ENCODE measurements at regions not wholly inside any gene's neighbourhood (a gene's known extent, or its start where the extent isn't known, plus 50 kb on each side); places are given as distances from the start of the nearest gene placed in this dataset.

GRCh38 chr10:4050061-4050460 is 265.1 kb upstream of the KLF6 start:
- Histone ChIP-seq H3K9ac (ENCODE audit: control insufficient read depth, extremely low read depth, insufficient read depth, low read length) (no peak overlapping the region), H3K79me2 (ENCODE audit: control insufficient read depth, insufficient read depth, low read length) (no peaks in the 10 kb centered on the region), H3K4me2 (ENCODE audit: control insufficient read depth, extremely low read depth, insufficient read depth, low read depth, low read length) (no peak overlapping the region), H3K4me3 (ENCODE audit: control insufficient read depth in 2 of 3, extremely low read depth in 1 of 3, insufficient read depth in 2 of 3, low read depth in 1 of 3, low read length in 3 of 3) (no peak overlapping the region), H4K20me1 (ENCODE audit: control insufficient read depth, extremely low read depth, insufficient read depth, low read length) (no peaks in the 10 kb centered on the region), H3K27me3 (ENCODE audit: control insufficient read depth, extremely low read depth, insufficient read depth, low read length) (no peaks in the 10 kb centered on the region), H3K36me3 (ENCODE audit: control insufficient read depth in 2 of 2, extremely low read depth in 1 of 2, insufficient read depth in 2 of 2, low read length in 2 of 2) (no peaks in the 10 kb centered on the region), H2AFZ (ENCODE audit: control insufficient read depth, low read length) (no peak overlapping the region), H3K9me1 (ENCODE audit: control insufficient read depth, extremely low read depth, insufficient read depth, low read length) (no peaks in the 10 kb centered on the region), H3K27ac (ENCODE audit: control insufficient read depth, insufficient read depth, low read length) (no peak overlapping the region), H3K4me1 (ENCODE audit: control insufficient read depth, extremely low read depth, insufficient read depth, low read length) (no peaks in the 10 kb centered on the region), H3K9me3 (ENCODE audit: control insufficient read depth, low read depth, low read length) (no peaks in the 10 kb centered on the region)
- dilution Hi-C loops (cut with MboI; ENCODE audit: extremely low pct_ligation_motif_present, low sequenced_read_pairs), result no loop called here
- no peak for FAIRE-seq
- DNase-seq (ENCODE audit: low read depth, low spot score), result no peak
- TF ChIP-seq EZH2 (IDR thresholded peaks at IDR 0.05; ENCODE audit: low read length), result no peak
- TF ChIP-seq, protein P1, sequence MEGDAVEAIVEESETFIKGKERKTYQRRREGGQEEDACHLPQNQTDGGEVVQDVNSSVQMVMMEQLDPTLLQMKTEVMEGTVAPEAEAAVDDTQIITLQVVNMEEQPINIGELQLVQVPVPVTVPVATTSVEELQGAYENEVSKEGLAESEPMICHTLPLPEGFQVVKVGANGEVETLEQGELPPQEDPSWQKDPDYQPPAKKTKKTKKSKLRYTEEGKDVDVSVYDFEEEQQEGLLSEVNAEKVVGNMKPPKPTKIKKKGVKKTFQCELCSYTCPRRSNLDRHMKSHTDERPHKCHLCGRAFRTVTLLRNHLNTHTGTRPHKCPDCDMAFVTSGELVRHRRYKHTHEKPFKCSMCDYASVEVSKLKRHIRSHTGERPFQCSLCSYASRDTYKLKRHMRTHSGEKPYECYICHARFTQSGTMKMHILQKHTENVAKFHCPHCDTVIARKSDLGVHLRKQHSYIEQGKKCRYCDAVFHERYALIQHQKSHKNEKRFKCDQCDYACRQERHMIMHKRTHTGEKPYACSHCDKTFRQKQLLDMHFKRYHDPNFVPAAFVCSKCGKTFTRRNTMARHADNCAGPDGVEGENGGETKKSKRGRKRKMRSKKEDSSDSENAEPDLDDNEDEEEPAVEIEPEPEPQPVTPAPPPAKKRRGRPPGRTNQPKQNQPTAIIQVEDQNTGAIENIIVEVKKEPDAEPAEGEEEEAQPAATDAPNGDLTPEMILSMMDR (optimal IDR thresholded peaks at IDR 0.05 in 1 of 3, IDR thresholded peaks at IDR 0.05 in 1 of 3, conservative IDR thresholded peaks at IDR 0.05 in 1 of 3; ENCODE audit: extremely low read depth in 1 of 3, insufficient read depth in 2 of 3, low read length in 3 of 3), result no peak

DNA sequence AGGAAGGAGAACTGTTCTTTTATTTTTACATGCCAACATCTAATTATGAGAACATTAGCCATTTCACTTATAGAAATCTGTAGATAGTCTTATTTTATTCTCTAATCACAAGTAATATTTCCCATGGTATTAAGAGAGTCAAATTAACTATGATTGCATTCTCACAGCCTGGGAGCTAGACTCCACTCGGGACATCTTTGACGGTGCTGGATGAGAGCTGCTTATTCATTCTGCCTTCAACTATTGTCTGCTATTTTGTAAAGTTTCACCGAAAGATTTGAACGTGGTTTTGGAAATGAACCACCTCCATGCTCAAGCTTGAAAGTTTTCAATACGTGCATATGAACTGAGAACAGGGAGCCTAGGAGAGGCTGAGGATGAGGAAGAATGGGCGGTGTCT is 264.3 kb upstream of the KLF6 start:
- no peak for DNase-seq (ENCODE audit: low read depth, low spot score)
- TF ChIP-seq EZH2 (IDR thresholded peaks at IDR 0.05; ENCODE audit: low read length), result no peak
- TF ChIP-seq, protein P1 (optimal IDR thresholded peaks at IDR 0.05 in 1 of 3, IDR thresholded peaks at IDR 0.05 in 1 of 3, conservative IDR thresholded peaks at IDR 0.05 in 1 of 3; ENCODE audit: extremely low read depth in 1 of 3, insufficient read depth in 2 of 3, low read length in 3 of 3), result no peak
- Histone ChIP-seq H3K9me3 (ENCODE audit: control insufficient read depth, low read depth, low read length) (no peaks in the 10 kb centered on the region), H3K27ac (ENCODE audit: control insufficient read depth, insufficient read depth, low read length) (no peak overlapping the region), H2AFZ (ENCODE audit: control insufficient read depth, low read length) (no peak overlapping the region), H3K4me1 (ENCODE audit: control insufficient read depth, extremely low read depth, insufficient read depth, low read length) (no peaks in the 10 kb centered on the region), H3K9me1 (ENCODE audit: control insufficient read depth, extremely low read depth, insufficient read depth, low read length) (no peaks in the 10 kb centered on the region), H3K36me3 (ENCODE audit: control insufficient read depth in 2 of 2, extremely low read depth in 1 of 2, insufficient read depth in 2 of 2, low read length in 2 of 2) (no peaks in the 10 kb centered on the region), H3K9ac (ENCODE audit: control insufficient read depth, extremely low read depth, insufficient read depth, low read length) (no peak overlapping the region), H4K20me1 (ENCODE audit: control insufficient read depth, extremely low read depth, insufficient read depth, low read length) (no peaks in the 10 kb centered on the region), H3K4me3 (ENCODE audit: control insufficient read depth in 2 of 3, extremely low read depth in 1 of 3, insufficient read depth in 2 of 3, low read depth in 1 of 3, low read length in 3 of 3) (no peak overlapping the region), H3K27me3 (ENCODE audit: control insufficient read depth, extremely low read depth, insufficient read depth, low read length) (no peaks in the 10 kb centered on the region), H3K4me2 (ENCODE audit: control insufficient read depth, extremely low read depth, insufficient read depth, low read depth, low read length) (no peak overlapping the region), H3K79me2 (ENCODE audit: control insufficient read depth, insufficient read depth, low read length) (no peaks in the 10 kb centered on the region)
- FAIRE-seq, result no peak
- dilution Hi-C loops (cut with MboI; ENCODE audit: extremely low pct_ligation_motif_present, low sequenced_read_pairs), result no loop called here

All from keratinocyte (primary cell).